K562 (cell line): ENCODE measurements at regions not wholly inside any gene's neighbourhood (a gene's known extent, or its start where the extent isn't known, plus 50 kb on each side); places are given as distances from the start of the nearest gene placed in this dataset.

Experiments
- ARID3A ChIP-seq: IDR thresholded peaks from 2 replicates; pipeline ENCODE4 v1.6.1; 2012; ENCODE audit warnings: low read depth, low read length, improper control_type of control experiment, borderline replicate concordance
- BRF2 ChIP-seq: IDR thresholded peaks from 3 replicates; pipeline ENCODE4 v1.6.1; 2011; ENCODE audit warnings: borderline replicate concordance, mild to moderate bottlenecking; ENCODE audit not compliant: insufficient read length, insufficient read depth
- CHAMP1 ChIP-seq: fragments of 450-650 bp; IDR thresholded peaks from 2 replicates; pipeline ENCODE4 v1.6.1; 2016; ENCODE audit warnings: mild to moderate bottlenecking
- CTCFL ChIP-seq: IDR thresholded peaks from 2 replicates; pipeline ENCODE4 v1.6.1; 2011; ENCODE audit warnings: borderline replicate concordance, low read depth, mild to moderate bottlenecking, moderate library complexity, low read length; ENCODE audit not compliant: insufficient read depth, poor library complexity, severe bottlenecking
- CXXC5 ChIP-seq: fragments of 250-450 bp; sonication (Bioruptor Pico); IDR thresholded peaks from 2 replicates; pipeline ENCODE4 v1.8.0; 2022; ENCODE audit warnings: inconsistent platforms, mild to moderate bottlenecking, moderate library complexity
- GTF2F1 ChIP-seq: IDR thresholded peaks from 2 replicates; pipeline ENCODE4 v1.6.1; 2011; ENCODE audit warnings: low read depth, low read length, improper control_type of control experiment
- ILF3 ChIP-seq: fragments of 450-650 bp; IDR thresholded peaks from 2 replicates; pipeline ENCODE4 v1.6.1; 2018; ENCODE audit warnings: antibody characterized with exemption, mild to moderate bottlenecking, moderate library complexity, borderline replicate concordance
- NFE2 ChIP-seq: IDR thresholded peaks from 2 replicates; pipeline ENCODE4 v1.6.1; 2014; ENCODE audit warnings: antibody characterized with exemption, low read depth
- YBX1 ChIP-seq: fragments of 450-650 bp; IDR thresholded peaks from 2 replicates; pipeline ENCODE4 v1.7.1; 2016; ENCODE audit warnings: mild to moderate bottlenecking
- ZHX1 ChIP-seq: fragments of 150-350 bp; conservative IDR thresholded peaks from 2 replicates; pipeline ENCODE4 v1.6.1; 2014; ENCODE audit warnings: low read length
- ZKSCAN8 ChIP-seq: fragments of 200-800 bp; sonication (Bioruptor generic); IDR thresholded peaks from 2 replicates; pipeline ENCODE4 v1.6.1; 2016; ENCODE audit warnings: missing genetic modification characterization, missing compliant biosample characterization
- ZNF512 ChIP-seq: IDR thresholded peaks from 2 replicates; pipeline ENCODE4 v1.6.1; 2016; ENCODE audit warnings: missing genetic modification characterization, missing compliant biosample characterization

- no peak for TF ChIP-seq ILF3
- no peak for TF ChIP-seq CHAMP1
- TF ChIP-seq NFE2 = no peak; the same call in 1 of the 2 replicates
- TF ChIP-seq ZHX1 = no peak
- TF ChIP-seq CXXC5 (CRISPR knock-in tag) = peak; percentile 62
- no peak for TF ChIP-seq BRF2
- TF ChIP-seq ZNF512 (tag) = peak; percentile 53; the same call in 1 of the 2 replicates
- no peak for TF ChIP-seq CTCFL
- no peak for TF ChIP-seq YBX1
- TF ChIP-seq ARID3A = peak; percentile 41; the same call in 1 of the 2 replicates
- TF ChIP-seq GTF2F1 = 0 out of 2 replicates have a peak, but pooled peaks have one; percentile 37
- TF ChIP-seq ZKSCAN8 (CRISPR knock-in tag) = no peak
Observed at GRCh38 chr16:85557083-85557970, 55.8 kb upstream of the GSE1 start (continued).
